GM19468 (cell line): ENCODE measurements at regions not wholly inside any gene's neighbourhood (a gene's known extent, or its start where the extent isn't known, plus 50 kb on each side); places are given as distances from the start of the nearest gene placed in this dataset.
"Not testable (repeated sequence)": the region's sequence is repeated elsewhere in the genome, so short reads cannot be mapped to it uniquely, and the experiment has no call there.

Experiments
- ATAC-seq: cut with Tn5 transposase; IDR thresholded peaks from one replicate; pipeline ENCODE4 v1.9.1; 2021; ENCODE audit warnings: mild to moderate bottlenecking, moderate library complexity, moderate number of reproducible peaks; ENCODE audit not compliant: unreplicated experiment; ENCODE audit errors: extremely low read depth

DNA sequence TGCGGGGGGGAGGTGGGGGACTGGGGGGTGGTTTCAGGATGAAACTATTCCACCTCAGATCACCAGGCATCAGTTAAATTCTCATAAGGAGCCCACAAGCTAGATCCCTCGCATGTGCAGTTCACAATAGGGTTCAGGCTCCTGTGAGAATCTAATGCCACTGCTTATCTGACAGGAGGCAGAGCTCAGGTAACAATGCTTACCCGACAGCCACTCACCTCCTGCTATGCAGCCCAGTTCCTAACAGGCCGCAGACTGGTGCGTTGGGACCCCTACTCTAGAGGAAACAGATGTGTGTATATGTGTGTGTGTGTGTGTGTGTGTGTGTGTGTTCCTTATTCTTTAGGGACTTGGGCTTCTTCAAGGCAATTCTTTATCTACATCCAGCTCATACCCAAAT lies 352.3 kb upstream of the CCNH start:
- ATAC-seq: no peak

DNA sequence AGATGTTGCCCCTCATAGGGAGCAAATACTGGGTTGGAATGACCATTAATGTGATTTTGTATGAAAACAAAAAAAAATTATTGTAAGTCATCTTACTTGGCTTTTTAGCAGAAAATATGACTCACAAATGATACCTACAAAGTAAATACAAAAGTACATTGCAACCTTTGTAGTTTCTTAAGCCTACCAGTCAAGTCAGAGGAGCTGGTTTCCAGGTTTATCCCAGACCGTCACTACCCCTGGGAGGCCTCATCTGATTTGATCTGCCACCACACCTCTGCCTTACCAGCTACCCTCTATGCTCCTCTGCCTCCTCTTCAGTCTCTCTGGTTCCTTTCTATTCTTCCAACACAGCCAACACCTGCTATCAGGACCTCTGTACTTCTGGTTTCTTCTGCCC lies 349.9 kb upstream of the CCNH start:
- no peak for ATAC-seq

DNA sequence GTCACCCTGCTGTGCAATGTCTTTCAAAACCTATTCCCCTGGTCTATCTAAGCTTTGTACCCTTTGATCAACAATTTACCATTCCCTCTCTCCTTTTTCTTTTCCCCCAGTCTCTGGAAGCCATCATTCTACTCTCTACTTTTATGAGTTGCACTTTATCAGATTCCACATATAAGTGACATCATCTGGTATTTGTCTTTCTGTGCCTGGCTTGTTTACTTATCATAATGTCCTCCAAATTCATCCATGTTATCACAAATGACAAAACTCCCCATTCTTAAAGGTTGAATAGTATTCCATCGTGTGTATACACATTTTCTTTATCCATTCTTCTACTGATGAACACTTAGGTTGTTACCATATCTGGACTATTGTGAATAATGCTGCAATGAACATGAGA lies 344.2 kb upstream of the CCNH start:
- no peak for ATAC-seq

DNA sequence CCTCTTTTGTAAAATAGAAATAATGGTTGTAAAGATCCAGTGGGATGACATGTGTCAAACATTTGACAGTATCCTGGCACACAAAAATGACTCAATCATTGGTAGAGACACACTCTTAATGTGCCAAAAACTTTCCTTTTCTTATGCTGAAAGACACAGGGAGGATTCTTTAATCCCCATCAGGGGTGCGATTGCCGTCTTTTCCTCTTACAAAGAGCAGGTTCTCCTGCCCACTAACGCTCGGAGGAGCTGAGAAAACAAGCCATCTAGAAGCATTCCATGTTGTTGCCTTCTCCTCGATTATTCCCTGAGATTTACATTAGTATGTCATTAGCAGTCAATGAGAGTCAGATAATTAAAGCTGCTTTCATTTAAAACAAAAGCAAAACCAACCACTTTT lies 342.6 kb upstream of the CCNH start:
- no peak for ATAC-seq

DNA sequence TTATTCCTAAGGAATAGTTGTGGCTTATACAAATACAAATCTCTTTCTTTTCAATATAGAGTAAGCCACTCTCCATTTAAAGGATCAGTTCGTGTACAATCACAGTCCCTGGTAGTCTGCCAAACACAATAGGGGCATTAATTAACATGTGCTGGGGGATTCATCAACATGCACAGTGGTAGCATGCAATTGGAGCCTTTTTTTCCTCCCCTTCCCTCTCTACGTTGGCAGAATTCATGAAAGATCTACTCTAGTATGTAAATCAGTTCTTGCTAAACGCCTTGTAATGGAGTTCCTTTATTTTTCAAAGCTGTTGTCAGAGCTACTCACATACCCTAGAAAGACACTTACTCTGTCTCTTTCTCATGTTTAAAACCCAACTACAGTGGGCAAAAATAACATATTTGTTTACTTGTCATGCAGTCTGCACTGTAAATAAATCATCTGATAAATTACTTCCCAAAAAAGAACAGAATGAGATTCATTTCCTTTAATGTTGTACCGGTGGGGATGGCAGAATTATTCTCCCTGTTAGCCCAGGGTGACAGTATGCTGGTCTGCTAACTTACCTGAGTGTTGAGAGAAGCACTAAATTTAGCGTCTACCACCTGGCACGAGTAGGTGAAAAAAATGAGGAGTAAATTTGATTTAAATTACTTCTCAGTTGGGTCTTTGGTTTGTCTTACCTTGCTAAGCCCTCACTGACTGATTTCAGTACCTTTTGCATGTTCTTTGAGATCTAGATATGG lies 341.5 kb upstream of the CCNH start:
- no peak for ATAC-seq

DNA sequence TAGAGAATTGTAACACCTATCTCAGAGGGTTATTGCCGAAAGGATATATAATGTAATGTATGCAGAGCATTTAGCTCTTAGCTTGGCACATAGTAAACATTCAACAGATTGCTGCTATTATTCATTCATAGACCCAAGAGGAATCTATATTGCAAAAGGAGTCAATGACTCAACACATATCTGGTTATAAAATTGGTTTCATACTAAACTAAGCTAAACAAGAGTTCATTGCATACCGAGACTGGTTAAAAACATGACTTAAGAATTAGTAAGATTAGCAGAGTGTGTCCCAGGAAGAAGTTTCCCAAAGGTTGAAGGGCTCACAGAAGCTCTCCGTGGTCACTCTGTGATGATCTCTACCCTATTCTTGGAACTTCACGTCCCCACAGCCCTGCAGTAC lies 339.6 kb upstream of the CCNH start:
- no peak for ATAC-seq

DNA sequence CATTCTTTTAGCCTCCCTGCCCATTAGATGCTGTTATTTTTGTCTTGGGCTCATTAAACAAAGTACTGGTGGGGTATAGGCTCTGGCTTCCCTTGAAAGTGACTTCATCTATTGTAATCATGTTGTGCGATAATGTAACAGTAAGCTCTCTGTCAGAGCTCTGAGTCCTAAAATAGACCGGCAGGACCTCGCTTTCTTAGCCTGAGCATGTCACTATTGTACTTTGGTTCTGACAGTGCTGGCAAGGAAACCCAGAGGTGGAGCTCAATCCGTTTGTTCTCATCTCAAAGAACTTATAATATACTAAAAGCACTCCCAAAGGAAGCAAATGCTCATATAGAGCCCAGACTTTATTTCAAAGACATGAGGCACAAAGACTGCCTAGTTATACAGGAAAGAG lies 339.1 kb upstream of the CCNH start:
- ATAC-seq: no peak

DNA sequence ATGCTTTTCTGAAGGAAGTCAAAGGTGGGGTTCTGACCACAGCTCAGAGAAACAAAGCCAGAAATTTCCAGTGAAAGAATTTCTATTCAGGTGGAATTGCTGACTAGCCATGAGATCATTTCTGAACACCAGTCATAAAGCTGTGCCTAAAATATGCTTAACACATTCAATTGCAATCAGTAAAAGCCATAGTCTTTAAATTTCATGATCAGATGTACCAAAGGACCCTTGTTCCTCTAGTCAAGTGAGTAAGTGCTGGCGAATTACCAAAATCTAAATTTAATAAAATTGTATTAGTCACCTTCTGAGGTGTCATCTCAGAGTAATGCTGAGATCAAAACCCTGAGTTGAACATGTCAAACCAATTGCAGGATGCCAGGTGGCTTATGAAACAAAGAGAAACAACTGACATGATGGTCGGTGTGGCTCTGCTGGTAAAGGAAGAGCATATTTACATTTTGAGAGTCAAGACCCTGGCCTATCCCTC lies 334.2 kb upstream of the CCNH start:
- ATAC-seq: no peak

DNA sequence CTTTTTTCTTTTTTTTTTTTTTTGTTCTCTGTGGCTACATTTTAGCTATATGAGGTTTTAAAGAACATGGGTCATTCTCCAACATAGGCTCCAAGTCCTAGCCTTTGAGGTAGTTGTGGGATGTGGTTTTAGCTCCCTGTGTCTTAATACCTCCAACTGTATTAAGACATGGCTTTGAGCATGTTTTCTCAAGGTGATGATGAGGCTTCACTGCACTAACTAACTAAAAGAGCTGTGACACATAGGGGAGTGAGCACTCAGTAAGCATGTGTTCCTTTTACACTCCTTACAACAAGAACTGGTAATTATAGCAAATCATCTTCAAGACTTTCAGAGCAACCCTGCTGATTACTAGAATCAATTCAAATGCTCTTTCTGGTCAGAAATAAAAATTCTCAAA lies 333.6 kb upstream of the CCNH start:
- no peak for ATAC-seq

DNA sequence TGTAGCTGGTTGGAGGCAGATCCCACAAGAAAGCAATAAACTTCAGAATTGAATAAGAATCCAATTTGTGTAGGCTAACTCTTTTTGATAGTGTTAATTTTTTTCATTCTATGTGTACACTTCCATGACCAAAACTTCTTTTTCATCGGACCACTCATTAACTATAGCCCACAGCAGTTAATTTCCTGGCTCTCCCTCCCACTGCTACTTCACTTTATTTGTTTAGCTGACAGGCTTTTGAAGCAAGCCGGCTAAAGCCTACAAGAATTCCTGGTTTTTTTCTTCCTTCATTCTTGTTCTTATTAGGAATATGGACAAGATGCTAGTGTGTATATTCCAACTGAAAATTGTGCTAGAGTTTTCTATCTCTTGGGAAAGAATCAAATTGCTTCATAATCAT lies 329.2 kb upstream of the CCNH start:
- no peak for ATAC-seq

DNA sequence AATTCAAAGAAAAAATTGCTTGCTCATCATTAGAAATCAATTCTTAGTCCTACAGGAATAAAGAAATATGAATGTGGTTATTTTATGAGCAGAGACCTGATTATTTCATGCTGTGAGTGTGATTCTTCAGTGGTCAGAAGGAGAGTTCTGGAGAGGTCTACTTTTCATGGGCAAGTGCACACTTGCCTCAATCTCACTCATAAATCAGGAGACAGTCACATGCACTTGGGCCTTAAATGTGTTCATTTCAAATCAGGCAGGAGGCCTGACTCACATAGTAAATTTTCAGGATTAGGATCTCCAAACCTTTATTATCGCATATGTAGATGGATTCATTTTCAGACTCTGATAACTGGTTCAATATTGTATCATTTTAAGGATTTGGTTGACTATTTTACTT lies 323.2 kb upstream of the CCNH start:
- ATAC-seq: no peak

DNA sequence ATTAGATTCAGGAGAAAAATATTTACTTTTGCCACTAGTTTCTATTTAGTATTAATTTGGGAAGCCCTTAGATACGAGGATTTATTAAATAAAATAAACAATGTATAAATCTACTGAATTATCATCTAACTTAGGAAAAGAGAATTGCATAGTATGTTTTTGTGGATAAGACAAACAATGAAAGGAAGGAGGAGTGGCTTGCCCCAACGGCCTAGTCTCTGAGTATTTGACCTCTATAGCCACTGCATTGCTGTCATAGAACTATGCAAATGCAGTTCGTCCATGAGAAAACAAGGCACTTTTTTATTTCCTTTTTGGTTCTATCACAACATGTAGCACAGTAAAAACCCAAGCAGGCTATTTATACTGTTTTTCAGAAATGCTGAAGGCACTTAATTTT lies 321.2 kb upstream of the CCNH start:
- ATAC-seq: no peak

DNA sequence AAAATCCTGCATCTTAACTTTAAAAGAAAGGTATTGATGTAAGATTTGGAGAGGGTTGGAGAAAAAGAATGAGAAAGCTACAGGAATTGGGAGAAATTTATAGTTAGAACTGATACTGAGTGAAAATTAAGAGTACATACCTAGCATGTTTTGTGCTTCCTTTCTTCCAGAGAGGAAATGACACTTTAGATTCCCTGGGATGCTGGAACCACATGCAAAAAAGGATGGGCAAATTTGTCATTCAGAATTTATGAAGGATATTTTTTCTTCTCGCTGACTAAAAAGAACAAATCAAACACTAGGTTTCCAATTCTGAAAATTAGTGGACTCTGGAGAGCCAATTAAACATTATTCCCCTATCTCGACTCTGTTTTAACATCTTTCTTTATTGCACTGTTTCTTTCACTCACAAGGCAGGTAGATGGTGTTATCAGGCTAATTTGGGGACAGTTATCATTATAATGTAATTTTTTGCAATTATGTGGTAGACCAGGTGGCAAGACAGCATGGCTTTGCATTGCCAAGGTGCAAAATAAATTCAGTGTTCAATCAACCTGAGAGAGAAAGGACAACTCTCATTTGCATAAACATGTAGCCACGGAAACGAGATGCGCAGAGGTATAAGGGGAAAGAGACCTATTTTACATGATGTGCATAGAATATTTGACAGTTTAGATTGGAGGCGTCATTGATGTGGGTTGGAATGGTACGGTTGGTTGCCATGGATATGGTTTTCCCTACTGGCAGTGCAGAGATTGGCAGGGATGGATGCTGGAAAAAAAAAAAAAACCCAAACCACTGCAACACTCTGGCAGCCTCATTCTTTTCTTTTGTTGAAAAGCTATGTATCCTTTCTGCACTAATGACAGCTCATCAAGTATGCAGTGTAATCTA lies 320.4 kb upstream of the CCNH start:
- ATAC-seq: no peak

DNA sequence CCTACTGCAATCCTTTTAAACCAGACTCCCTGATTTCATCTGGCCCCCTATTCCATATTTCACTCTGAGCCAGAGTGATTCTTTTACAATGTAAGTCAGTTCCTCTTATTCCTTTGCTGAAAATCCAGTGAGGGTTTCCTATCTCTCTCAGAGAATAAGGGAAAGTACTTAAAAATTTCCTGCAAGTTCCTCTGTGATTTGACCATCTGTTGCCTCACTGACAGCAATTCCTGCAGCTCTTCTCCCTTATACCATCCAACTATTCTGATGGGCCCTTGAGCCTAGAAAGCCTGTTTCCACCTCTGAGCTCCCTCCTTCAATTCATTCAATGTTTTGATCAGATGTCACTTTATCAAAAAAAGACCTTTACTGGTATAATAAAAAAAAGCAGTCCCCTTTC lies 317.1 kb upstream of the CCNH start:
- ATAC-seq: no peak

DNA sequence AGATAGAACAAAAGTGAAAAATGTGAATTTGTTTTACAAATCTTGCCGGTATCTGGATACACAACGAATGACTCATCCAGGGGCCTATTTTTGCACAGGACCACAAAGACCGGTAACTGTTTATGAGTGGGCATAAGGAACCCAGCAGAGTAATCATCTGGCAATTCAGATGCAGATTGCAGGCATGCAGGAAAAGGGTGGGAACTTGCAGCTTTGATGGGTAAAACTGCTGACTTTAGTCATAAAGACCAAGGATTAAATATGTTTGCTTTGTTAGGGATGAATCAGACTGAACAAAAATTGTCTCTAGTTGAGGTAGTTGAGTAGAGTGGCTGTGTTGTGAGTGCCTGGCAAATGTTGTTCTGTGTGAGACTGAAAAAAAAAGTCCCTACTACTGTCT lies 309.6 kb upstream of the CCNH start:
- ATAC-seq: no peak

DNA sequence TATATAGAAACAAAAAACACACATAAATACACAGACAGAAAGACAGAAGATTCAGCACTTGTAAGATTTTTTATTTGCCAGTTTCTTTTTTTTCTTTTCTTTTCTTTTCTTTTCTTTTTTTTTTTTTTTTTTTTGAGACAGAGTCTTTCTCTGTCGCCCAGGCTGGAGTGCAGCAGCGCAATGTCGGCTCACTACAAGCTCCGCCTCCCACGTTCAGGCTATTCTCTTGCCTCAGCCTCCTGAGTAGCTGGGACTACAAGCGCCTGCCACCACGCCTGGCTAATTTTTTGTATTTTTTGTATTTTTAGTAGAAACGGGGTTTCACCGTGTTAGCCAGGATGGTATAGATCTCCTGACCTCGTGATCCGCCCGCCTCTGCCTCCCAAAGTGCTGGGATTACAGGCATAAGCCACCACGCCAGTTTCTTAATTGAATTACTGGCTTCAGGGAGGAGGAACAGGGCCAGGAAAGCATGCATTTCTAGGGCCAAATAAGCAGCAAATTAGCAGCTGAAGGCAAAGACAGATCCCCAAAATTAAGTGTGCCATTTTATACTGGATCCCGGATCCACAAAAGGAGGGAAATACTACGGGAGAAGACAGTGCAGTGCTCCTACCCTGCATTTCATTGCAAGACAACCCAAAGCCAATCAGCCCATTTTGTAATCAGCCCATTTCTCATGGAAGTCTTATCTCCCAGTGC lies 305.6 kb upstream of the CCNH start:
- not testable (repeated sequence) for ATAC-seq

DNA sequence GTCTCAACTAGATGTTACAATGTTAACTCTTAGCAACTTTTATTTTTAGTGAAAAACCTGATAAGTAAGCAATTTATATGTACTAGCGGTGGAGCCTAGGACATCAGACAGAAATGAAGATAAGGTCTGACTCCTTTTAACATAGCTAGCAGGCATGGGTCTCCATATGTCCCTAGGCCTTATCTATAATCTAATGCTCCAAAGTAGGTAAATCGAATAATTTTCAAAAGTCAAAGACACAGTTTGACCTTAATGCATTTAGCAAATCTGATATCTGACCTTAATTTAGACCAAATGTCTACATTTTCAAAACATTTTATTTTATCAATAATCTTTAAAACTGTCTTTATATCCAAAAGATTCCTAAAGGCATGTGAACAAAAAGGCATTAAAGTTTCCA lies 305.0 kb upstream of the CCNH start:
- no peak for ATAC-seq

DNA sequence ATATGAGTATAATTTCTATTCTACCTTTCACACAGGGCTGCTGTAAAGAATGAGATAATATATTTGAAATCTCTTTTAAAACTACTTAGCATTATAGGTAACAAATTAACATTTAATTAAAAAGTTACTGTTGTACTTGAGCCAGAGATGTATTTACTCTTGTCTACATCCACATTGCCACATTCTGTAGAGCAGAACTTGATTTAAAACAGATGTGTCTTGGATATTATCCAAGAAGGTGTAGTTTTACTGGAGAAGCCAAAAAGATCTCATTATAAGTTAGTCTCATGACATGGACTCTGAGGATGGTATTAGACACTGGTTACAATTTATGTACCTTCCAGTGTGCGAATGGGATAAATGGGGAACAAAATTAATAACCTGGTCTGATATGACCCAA lies 293.1 kb upstream of the CCNH start:
- no peak for ATAC-seq

DNA sequence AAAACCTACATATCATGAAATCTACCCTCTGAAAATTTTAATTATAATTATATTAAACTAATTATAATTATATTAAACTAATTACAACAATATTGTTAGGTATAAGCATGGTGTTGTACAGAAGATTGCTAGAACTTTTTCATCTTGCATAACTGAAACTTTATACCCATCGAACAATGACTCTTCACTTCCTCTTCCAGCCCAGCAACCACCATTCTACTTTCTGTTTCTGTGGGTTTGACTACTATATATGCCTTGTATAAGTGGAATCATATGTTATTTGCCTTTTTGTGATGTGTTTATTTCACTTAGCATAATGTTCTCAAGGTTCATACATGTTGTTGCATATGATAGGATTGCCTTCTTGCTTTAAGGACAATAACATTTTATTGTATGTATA lies 274.2 kb upstream of the CCNH start:
- peak; percentile 84 for ATAC-seq

DNA sequence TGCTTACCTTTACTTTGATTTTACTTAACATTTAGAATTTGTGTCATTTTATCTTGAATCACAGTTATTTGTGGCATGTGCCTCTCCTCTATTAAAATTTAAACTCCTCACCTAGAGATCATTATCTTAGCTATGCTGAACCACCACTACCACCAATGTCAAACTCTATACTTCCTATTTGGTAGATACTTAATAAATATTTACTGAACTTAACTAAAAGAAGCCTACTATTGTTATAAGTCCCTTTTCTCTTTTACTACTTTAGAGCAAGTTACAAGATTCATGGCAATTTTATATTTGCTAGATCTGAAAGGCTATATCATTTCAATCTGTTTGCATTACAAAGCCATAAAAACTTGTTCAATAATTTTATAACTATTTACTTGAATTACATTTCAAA lies 273.3 kb upstream of the CCNH start:
- no peak for ATAC-seq

DNA sequence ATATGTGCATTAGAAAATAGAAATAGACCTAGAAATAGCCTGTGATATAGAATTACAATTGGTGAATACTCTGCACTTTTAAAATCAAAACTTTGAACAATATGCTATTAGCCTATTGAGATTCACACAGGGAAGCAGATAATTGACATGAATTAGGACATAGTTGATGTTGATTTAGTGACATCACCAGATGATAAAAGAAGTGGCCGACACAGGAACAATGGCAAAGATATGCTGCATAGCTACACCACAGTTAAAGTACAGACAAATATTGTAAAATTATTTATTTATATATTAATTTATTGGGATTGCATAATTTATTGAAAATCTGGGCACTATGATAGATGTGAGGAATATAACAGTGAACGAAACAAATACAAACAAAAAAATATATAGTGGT lies 261.5 kb upstream of the CCNH start:
- ATAC-seq: no peak
